Dendritic cell treated with granulocyte-macrophage colony-stimulating factor and Interleukin-4, amounts not matched to agents 40 ng/mL and 50 ng/mL, for 4 days (primary cell): ENCODE measurements at regions not wholly inside any gene's neighbourhood (a gene's known extent, or its start where the extent isn't known, plus 50 kb on each side); places are given as distances from the start of the nearest gene placed in this dataset.

Source experiments
- H3K27ac Mint-ChIP-seq: one replicate; pipeline ENCODE4 v1.8.0; 2022; ENCODE audit warnings: mild to moderate bottlenecking, mixed read lengths
- H3K27me3 Mint-ChIP-seq: one replicate; pipeline ENCODE4 v1.8.0; 2022; ENCODE audit warnings: mild to moderate bottlenecking, mixed read lengths
- H3K36me3 Mint-ChIP-seq: one replicate; pipeline ENCODE4 v1.8.0; 2022; ENCODE audit warnings: low read depth, mixed read lengths
- H3K4me1 Mint-ChIP-seq: one replicate; pipeline ENCODE4 v1.8.0; 2022; ENCODE audit warnings: low read depth, mixed read lengths
- H3K4me3 Mint-ChIP-seq: one replicate; pipeline ENCODE4 v1.8.0; 2022; ENCODE audit warnings: mild to moderate bottlenecking, moderate library complexity, mixed read lengths
- H3K9me3 Mint-ChIP-seq: one replicate; pipeline ENCODE4 v1.8.0; 2022; ENCODE audit warnings: mixed read lengths
- intact Hi-C: fragments of 100-400 bp; cut with micrococcal nuclease; formaldehyde crosslinking; loops from one replicate; pipeline ENCODE4 v1.15.0; 2022

DNA sequence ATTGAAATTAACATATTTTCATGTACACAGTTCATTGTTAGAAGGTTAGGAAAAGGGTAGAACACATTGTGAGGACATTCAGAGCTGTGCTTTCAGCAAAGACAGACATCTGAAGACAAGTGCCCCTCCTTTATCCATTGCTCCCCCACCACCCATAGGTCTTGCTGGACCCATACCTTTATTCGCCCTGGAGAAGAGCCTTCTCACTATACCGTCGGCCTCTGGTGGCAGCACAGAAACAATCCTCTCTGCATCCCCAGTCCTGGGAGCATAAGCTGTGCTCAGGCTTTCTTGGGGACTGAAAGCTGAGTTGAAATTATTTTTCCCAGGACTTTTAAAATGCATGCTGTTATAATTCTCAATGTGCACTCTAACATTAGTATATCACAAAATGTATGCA is 372.3 kb downstream of the EPHA7 start:
- no peaks in the 10 kb centered on the region for H3K4me1 Mint-ChIP-seq
- H3K27me3 Mint-ChIP-seq = no peaks in the 10 kb centered on the region
- intact Hi-C loops = no loop called here
- H3K36me3 Mint-ChIP-seq = no peaks in the 10 kb centered on the region
- no peak overlapping the region for H3K4me3 Mint-ChIP-seq
- no peak overlapping the region for H3K27ac Mint-ChIP-seq
- H3K9me3 Mint-ChIP-seq = no peaks in the 10 kb centered on the region

- Mint-ChIP-seq H3K4me1 (peaks cover 6% of the 10 kb centered on the region), H3K36me3 (no peaks in the 10 kb centered on the region), H3K4me3 (no peak overlapping the region), H3K9me3 (no peaks in the 10 kb centered on the region), H3K27me3 (no peaks in the 10 kb centered on the region), H3K27ac (no peak overlapping the region)
- intact Hi-C loops = no loop called here
These were observed 374.2 kb downstream of the EPHA7 start for GRCh38 chr6:93045156-93045555.

- Mint-ChIP-seq H3K9me3 (peaks cover 25% of the 10 kb centered on the region), H3K4me3 (no peak overlapping the region), H3K36me3 (no peaks in the 10 kb centered on the region), H3K4me1 (peaks cover 10% of the 10 kb centered on the region), H3K27ac (no peak overlapping the region), H3K27me3 (no peaks in the 10 kb centered on the region)
- intact Hi-C loops = no loop called here
These were observed 379.0 kb downstream of the EPHA7 start for GRCh38 chr6:93040375-93040774.

DNA sequence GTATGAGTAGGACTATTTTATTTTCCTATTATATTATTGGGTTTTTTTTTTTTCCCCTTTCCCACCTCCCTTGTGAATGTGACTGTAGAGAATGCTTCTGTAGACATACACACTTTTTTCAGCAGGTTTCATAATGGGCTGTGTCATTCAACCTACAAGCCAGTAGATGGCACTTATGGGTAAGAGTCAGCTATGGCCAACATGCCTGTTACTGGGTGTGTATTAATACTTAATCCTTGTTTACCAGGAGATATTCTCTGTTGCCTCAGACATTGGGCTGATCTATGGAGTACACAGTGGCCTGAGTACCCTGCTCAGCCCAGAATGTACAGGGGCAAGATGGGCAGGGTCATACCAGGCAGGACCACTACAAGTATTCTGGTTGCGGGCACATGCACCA is 382.5 kb downstream of the EPHA7 start:
- H3K9me3 Mint-ChIP-seq = peaks cover 25% of the 10 kb centered on the region

DNA sequence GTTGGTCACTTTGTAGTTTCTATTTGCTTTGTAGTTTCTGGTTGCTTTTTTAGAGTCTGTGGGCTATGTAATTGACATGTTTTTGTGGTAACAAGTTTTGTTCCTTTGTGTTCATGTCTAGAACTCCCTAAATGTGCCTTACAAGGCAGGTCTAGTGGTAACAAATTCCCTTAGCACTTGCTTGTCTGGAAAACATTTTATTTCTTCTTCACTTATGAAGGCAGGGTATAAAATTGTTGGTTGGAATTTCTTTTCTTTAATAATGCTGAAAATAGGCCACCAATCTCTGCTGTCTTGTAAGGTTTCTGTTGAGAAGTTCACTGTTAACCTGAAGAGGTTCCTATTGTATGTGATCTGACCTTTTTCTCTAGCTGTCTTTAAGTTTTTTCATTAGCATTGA is 383.6 kb downstream of the EPHA7 start:
- Mint-ChIP-seq H3K9me3 (peaks cover 27% of the 10 kb centered on the region), H3K27me3 (no peaks in the 10 kb centered on the region), H3K36me3 (no peaks in the 10 kb centered on the region), H3K4me3 (no peak overlapping the region), H3K4me1 (peaks cover 10% of the 10 kb centered on the region), H3K27ac (no peak overlapping the region)
- intact Hi-C loops = loop anchor here (5.0 kb wide), 1 partner anchor 387 kb away; no protein-coding TSS in a partner anchor

More for the DNA sequence above, 382.5 kb downstream of the EPHA7 start:
- H3K27me3 Mint-ChIP-seq = no peaks in the 10 kb centered on the region
- peaks cover 10% of the 10 kb centered on the region for H3K4me1 Mint-ChIP-seq
- no peaks in the 10 kb centered on the region for H3K36me3 Mint-ChIP-seq
- H3K27ac Mint-ChIP-seq = no peak overlapping the region
- intact Hi-C loops = loop anchor here (5.0 kb wide), 1 partner anchor 385 kb away; no protein-coding TSS in a partner anchor
- H3K4me3 Mint-ChIP-seq = no peak overlapping the region

GRCh38 chr6:93021235-93021915 is 398.0 kb downstream of the EPHA7 start:
- no peaks in the 10 kb centered on the region for H3K36me3 Mint-ChIP-seq
- no peaks in the 10 kb centered on the region for H3K27me3 Mint-ChIP-seq
- peaks cover 26% of the 10 kb centered on the region for H3K9me3 Mint-ChIP-seq
- intact Hi-C loops = no loop called here
- no peaks in the 10 kb centered on the region for H3K4me1 Mint-ChIP-seq
- no peak overlapping the region for H3K27ac Mint-ChIP-seq
- H3K4me3 Mint-ChIP-seq = no peak overlapping the region

GRCh38 chr6:93017626-93018025 is 401.7 kb downstream of the EPHA7 start:
- H3K27me3 Mint-ChIP-seq = no peaks in the 10 kb centered on the region
- H3K9me3 Mint-ChIP-seq = peaks cover 12% of the 10 kb centered on the region
- no peaks in the 10 kb centered on the region for H3K4me1 Mint-ChIP-seq
- no peak overlapping the region for H3K27ac Mint-ChIP-seq
- no peak overlapping the region for H3K4me3 Mint-ChIP-seq
- intact Hi-C loops = no loop called here
- H3K36me3 Mint-ChIP-seq = no peaks in the 10 kb centered on the region

DNA sequence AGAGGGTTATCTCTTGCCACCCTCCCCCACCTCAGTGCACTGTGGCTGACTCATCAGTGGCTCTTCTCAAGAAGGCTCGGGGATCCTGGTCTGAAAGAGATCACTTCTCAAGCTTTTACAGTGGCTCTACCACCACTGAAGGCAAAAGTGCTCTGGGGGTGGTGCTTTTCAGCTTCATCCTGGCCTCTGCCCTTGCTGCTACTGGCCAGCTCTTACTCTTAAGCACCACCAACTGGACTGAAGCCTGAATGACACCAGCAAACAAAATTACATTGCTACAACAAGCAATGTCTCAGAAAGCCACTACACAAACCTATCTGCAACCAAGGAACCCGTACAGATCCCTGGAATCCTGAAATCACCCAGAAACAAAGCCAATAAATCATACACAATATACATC is 402.1 kb downstream of the EPHA7 start:
- Mint-ChIP-seq H3K9me3 (peaks cover 12% of the 10 kb centered on the region), H3K36me3 (no peaks in the 10 kb centered on the region), H3K4me1 (no peaks in the 10 kb centered on the region), H3K4me3 (no peak overlapping the region), H3K27me3 (no peaks in the 10 kb centered on the region), H3K27ac (no peak overlapping the region)
- intact Hi-C loops = no loop called here

DNA sequence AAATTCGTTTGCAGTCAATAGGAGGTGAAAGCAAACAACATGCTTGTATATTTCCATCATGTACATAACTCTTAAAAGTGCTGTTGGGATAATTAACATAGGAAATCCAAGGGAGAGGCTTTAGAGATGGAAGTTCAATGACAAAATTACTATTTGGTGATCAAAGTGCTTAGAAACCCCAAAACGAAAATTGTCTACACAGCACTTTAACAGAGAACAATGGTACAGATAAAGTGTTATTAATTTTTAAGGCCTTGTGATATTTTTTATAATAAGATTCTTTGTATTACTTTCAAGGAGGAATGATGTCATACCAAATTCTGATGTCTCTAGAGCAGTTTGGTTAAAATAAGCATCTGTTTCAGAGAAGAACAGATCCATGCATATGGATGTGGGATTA is 406.3 kb downstream of the EPHA7 start:
- Mint-ChIP-seq H3K4me1 (no peaks in the 10 kb centered on the region), H3K36me3 (no peaks in the 10 kb centered on the region), H3K4me3 (no peak overlapping the region), H3K9me3 (peaks cover 12% of the 10 kb centered on the region), H3K27me3 (no peaks in the 10 kb centered on the region), H3K27ac (no peak overlapping the region)
- intact Hi-C loops = no loop called here

- no peaks in the 10 kb centered on the region for H3K4me1 Mint-ChIP-seq
- H3K27me3 Mint-ChIP-seq = no peaks in the 10 kb centered on the region
- no peak overlapping the region for H3K4me3 Mint-ChIP-seq
- no peaks in the 10 kb centered on the region for H3K36me3 Mint-ChIP-seq
- intact Hi-C loops = no loop called here
- H3K9me3 Mint-ChIP-seq = no peaks in the 10 kb centered on the region
- no peak overlapping the region for H3K27ac Mint-ChIP-seq
These were observed 411.0 kb downstream of the EPHA7 start for GRCh38 chr6:93008375-93008774.

- Mint-ChIP-seq H3K27me3 (no peaks in the 10 kb centered on the region), H3K36me3 (no peaks in the 10 kb centered on the region), H3K27ac (no peak overlapping the region), H3K4me1 (no peaks in the 10 kb centered on the region), H3K4me3 (no peak overlapping the region), H3K9me3 (no peaks in the 10 kb centered on the region)
- intact Hi-C loops = no loop called here
These were observed 429.7 kb downstream of the EPHA7 start for GRCh38 chr6:92989656-92990055.

DNA sequence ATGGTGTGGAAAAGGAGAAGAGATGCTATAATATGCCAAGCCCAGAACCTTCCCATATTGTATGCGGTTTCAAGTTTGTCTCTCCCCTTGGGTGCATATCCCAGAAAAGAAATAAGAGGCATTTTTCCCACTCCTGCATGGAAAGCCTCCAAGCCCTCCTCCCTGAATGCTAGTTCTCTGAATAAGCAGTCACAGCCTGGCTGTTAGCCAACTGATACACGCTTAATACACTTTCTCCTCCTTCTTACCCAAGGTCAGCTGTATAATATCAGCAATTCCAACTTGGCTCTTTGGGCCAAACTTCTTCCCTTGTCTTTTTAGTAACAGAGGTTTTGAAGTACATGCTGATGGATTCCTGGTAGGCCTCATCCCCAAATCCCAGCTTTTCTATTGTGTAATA is 440.1 kb downstream of the EPHA7 start:
- Mint-ChIP-seq H3K36me3 (no peaks in the 10 kb centered on the region), H3K27ac (no peak overlapping the region), H3K4me3 (no peak overlapping the region), H3K4me1 (no peaks in the 10 kb centered on the region), H3K9me3 (no peaks in the 10 kb centered on the region), H3K27me3 (no peaks in the 10 kb centered on the region)
- intact Hi-C loops = no loop called here

DNA sequence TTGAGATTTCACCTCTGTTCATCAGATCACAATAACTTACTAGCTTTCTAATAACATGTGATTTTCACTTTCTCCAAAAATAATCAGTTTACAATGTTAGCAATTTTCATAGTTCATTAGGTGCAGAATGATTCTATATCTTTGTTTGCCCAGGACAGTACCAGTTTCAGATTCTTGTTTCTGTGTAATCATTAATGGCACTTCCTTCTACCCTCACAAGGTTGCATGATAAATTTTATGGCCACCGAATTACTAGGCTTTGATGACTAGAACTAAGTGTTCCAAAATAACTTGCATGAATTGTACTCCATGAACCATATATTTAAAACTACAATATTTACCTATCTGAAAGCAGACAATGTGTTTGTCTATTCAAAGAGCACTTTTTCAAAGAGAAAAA is 442.3 kb downstream of the EPHA7 start:
- no peaks in the 10 kb centered on the region for H3K27me3 Mint-ChIP-seq
- H3K4me1 Mint-ChIP-seq = no peaks in the 10 kb centered on the region
- no peak overlapping the region for H3K27ac Mint-ChIP-seq
- intact Hi-C loops = no loop called here
- H3K4me3 Mint-ChIP-seq = no peak overlapping the region
- no peaks in the 10 kb centered on the region for H3K36me3 Mint-ChIP-seq
- no peaks in the 10 kb centered on the region for H3K9me3 Mint-ChIP-seq

DNA sequence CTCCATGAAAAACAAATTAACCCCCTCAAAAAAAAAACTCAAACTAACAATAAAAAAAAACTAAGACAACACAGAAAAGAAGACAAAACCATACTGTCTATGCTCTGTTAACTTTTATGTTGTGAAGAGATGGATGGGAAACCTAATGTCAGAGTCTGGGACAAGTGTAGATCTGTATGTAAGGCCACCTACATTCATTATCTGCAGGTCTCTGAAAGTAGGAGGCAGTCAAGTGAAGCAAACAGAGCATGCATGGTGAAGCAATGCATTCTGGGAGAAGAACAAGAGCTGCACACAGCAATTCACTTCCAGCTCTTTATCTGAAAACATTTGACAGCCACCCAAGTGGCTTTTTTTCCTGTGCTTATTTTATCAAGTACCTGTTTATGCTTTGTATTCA is 452.0 kb downstream of the EPHA7 start:
- Mint-ChIP-seq H3K27me3 (no peaks in the 10 kb centered on the region), H3K4me1 (no peaks in the 10 kb centered on the region), H3K9me3 (no peaks in the 10 kb centered on the region), H3K27ac (no peak overlapping the region), H3K36me3 (no peaks in the 10 kb centered on the region), H3K4me3 (no peak overlapping the region)
- intact Hi-C loops = no loop called here

GRCh38 chr6:92962846-92963245 is 456.5 kb downstream of the EPHA7 start:
- Mint-ChIP-seq H3K27me3 (no peaks in the 10 kb centered on the region), H3K27ac (no peak overlapping the region), H3K4me1 (no peaks in the 10 kb centered on the region), H3K36me3 (no peaks in the 10 kb centered on the region), H3K9me3 (peaks cover 28% of the 10 kb centered on the region), H3K4me3 (no peak overlapping the region)
- intact Hi-C loops = no loop called here
